H9 (cell line): ENCODE measurements at regions not wholly inside any gene's neighbourhood (a gene's known extent, or its start where the extent isn't known, plus 50 kb on each side); places are given as distances from the start of the nearest gene placed in this dataset.

Source experiments
- DNase-seq: peaks from one replicate; pipeline ENCODE4 v3.0.0-alpha.2; 2017
- H2AFZ ChIP-seq: one replicate; pipeline ENCODE4 v1.6.1; 2013; ENCODE audit warnings: mild to moderate bottlenecking, low read length, control low read depth, moderate library complexity
- H2AK5ac ChIP-seq: 2 replicates; pipeline ENCODE4 v1.6.1; 2013; ENCODE audit warnings: low read length, control low read depth, mixed read lengths; ENCODE audit not compliant: insufficient read length
- H2BK120ac ChIP-seq: one replicate; pipeline ENCODE4 v1.6.1; 2013; ENCODE audit warnings: low read depth, mild to moderate bottlenecking, low read length, control low read depth, inconsistent platforms; ENCODE audit not compliant: poor library complexity, severe bottlenecking
- H2BK12ac ChIP-seq: 2 replicates; pipeline ENCODE4 v1.6.1; 2013; ENCODE audit warnings: low read length, control low read depth, mixed read lengths, low read depth; ENCODE audit not compliant: insufficient read length
- H2BK15ac ChIP-seq: 2 replicates; pipeline ENCODE4 v1.6.1; 2013; ENCODE audit warnings: low read depth, low read length, control low read depth
- H2BK20ac ChIP-seq: one replicate; pipeline ENCODE4 v1.6.1; 2013; ENCODE audit warnings: low read depth, mild to moderate bottlenecking, low read length, control low read depth, inconsistent platforms; ENCODE audit not compliant: poor library complexity, severe bottlenecking
- H2BK5ac ChIP-seq: 2 replicates; pipeline ENCODE4 v1.6.1; 2013; ENCODE audit warnings: low read length, control low read depth, mixed read lengths; ENCODE audit not compliant: insufficient read length
- H3K14ac ChIP-seq: 2 replicates; pipeline ENCODE4 v1.6.1; 2013; ENCODE audit warnings: low read length, control low read depth; ENCODE audit not compliant: insufficient read depth
- H3K18ac ChIP-seq: 2 replicates; pipeline ENCODE4 v1.6.1; 2013; ENCODE audit warnings: low read depth, mild to moderate bottlenecking, mixed read lengths, low read length, control low read depth; ENCODE audit not compliant: insufficient read length
- H3K23ac ChIP-seq: 2 replicates; pipeline ENCODE4 v1.6.1; 2013; ENCODE audit warnings: low read length, control low read depth, mixed read lengths, low read depth; ENCODE audit not compliant: insufficient read length
- H3K23me2 ChIP-seq: 2 replicates; pipeline ENCODE4 v1.6.1; 2013; ENCODE audit warnings: low read depth, mild to moderate bottlenecking, mixed read lengths, low read length, control low read depth; ENCODE audit not compliant: insufficient read length, poor library complexity, severe bottlenecking
- H3K27ac ChIP-seq: 2 replicates; pipeline ENCODE4 v1.5.1; 2013; ENCODE audit warnings: low read length, control low read depth, mixed read lengths, low read depth; ENCODE audit not compliant: insufficient read length
- H3K27me3 ChIP-seq: 2 replicates; pipeline ENCODE4 v1.6.1; 2013; ENCODE audit warnings: low read length, control low read depth, inconsistent platforms; ENCODE audit not compliant: insufficient read depth
- H3K4ac ChIP-seq: 2 replicates; pipeline ENCODE4 v1.6.1; 2013; ENCODE audit warnings: low read depth, mild to moderate bottlenecking, control low read depth, inconsistent platforms, low read length, moderate library complexity
- H3K4me1 ChIP-seq: 2 replicates; pipeline ENCODE4 v1.6.1; 2013; ENCODE audit warnings: low read length, control low read depth, inconsistent platforms; ENCODE audit not compliant: insufficient read depth
- H3K4me2 ChIP-seq: 2 replicates; pipeline ENCODE4 v1.6.1; 2013; ENCODE audit warnings: low read length, control low read depth, mixed read lengths; ENCODE audit not compliant: insufficient read length, insufficient read depth
- H3K56ac ChIP-seq: 2 replicates; pipeline ENCODE4 v1.6.1; 2013; ENCODE audit warnings: low read depth, mild to moderate bottlenecking, mixed read lengths, low read length, control low read depth; ENCODE audit not compliant: insufficient read length
- H3K79me1 ChIP-seq: 2 replicates; pipeline ENCODE4 v1.6.1; 2013; ENCODE audit warnings: low read depth, mild to moderate bottlenecking, moderate library complexity, low read length, control low read depth, inconsistent platforms; ENCODE audit not compliant: insufficient read depth, poor library complexity, severe bottlenecking
- H3K79me2 ChIP-seq: 2 replicates; pipeline ENCODE4 v1.6.1; 2013; ENCODE audit warnings: low read length, control low read depth, inconsistent platforms; ENCODE audit not compliant: insufficient read depth
- H3K9ac ChIP-seq: 2 replicates; pipeline ENCODE4 v1.6.1; 2013; ENCODE audit warnings: low read length, control low read depth, mixed read lengths; ENCODE audit not compliant: insufficient read length; ENCODE audit errors: extremely low read depth
- H3K9me3 ChIP-seq: one replicate; pipeline ENCODE4 v1.6.1; 2013; ENCODE audit warnings: low read depth, low read length, inconsistent platforms; ENCODE audit not compliant: control insufficient read depth
- H3T11ph ChIP-seq: one replicate; pipeline ENCODE4 v1.6.1; 2013; ENCODE audit warnings: mild to moderate bottlenecking, low read length, control low read depth, inconsistent platforms
- H4K20me1 ChIP-seq: one replicate; pipeline ENCODE4 v1.6.1; 2013; ENCODE audit not compliant: control insufficient read depth, insufficient read length, insufficient read depth
- H4K5ac ChIP-seq: 2 replicates; pipeline ENCODE4 v1.6.1; 2013; ENCODE audit warnings: low read depth, mild to moderate bottlenecking, mixed read lengths, low read length, control low read depth; ENCODE audit not compliant: insufficient read length
- H4K8ac ChIP-seq: replicated peaks from 2 replicates; pipeline ENCODE4 v1.6.1; 2013; ENCODE audit warnings: low read length, control low read depth, mixed read lengths, low read depth; ENCODE audit not compliant: insufficient read length
- H4K91ac ChIP-seq: 2 replicates; pipeline ENCODE4 v1.6.1; 2013; ENCODE audit warnings: low read depth, mild to moderate bottlenecking, moderate library complexity, mixed read lengths, low read length, control low read depth; ENCODE audit not compliant: insufficient read length
- H3K27ac Mint-ChIP-seq, 3 experiments: 2 replicates in 2 of 3; 3 replicates in 1 of 3; pipeline ENCODE4 v1.8.0; 2020 to 2021; ENCODE audit warnings: mixed read lengths in 3 of 3, mild to moderate bottlenecking in 1 of 3, moderate library complexity in 1 of 3
- H3K27me3 Mint-ChIP-seq: 2 replicates; pipeline ENCODE4 v1.8.0; 2021; ENCODE audit warnings: low read depth, mild to moderate bottlenecking, moderate library complexity, mixed read lengths
- H3K36me3 Mint-ChIP-seq, 3 experiments: 2 replicates in 2 of 3; 3 replicates in 1 of 3; pipeline ENCODE4 v1.8.0; 2020 to 2021; ENCODE audit warnings: low read depth in 3 of 3, mixed read lengths in 3 of 3; ENCODE audit not compliant: insufficient read depth in 1 of 3
- H3K4me1 Mint-ChIP-seq, 2 experiments: 2 replicates each; pipeline ENCODE4 v1.8.0; 2020; ENCODE audit warnings: mixed read lengths in 2 of 2
- H3K4me3 Mint-ChIP-seq, 2 experiments: 2 replicates in 1 of 2; 3 replicates in 1 of 2; pipeline ENCODE4 v1.8.0; 2020 to 2021; ENCODE audit warnings: mild to moderate bottlenecking in 2 of 2, mixed read lengths in 2 of 2, moderate library complexity in 1 of 2
- H3K9me3 Mint-ChIP-seq, 2 experiments: 2 replicates in 1 of 2; 3 replicates in 1 of 2; pipeline ENCODE4 v1.8.0; 2020; ENCODE audit warnings: mild to moderate bottlenecking in 2 of 2, mixed read lengths in 2 of 2, moderate library complexity in 1 of 2
- CTCF ChIP-seq: fragments of 200-600 bp; sonication (generic); conservative IDR thresholded peaks from 3 replicates; pipeline ENCODE4 v1.8.0; 2021; ENCODE audit warnings: antibody characterized with exemption, mild to moderate bottlenecking

- no peak overlapping the region for H3K14ac ChIP-seq
- no peaks in the 10 kb centered on the region for H3K79me1 ChIP-seq
- H2BK20ac ChIP-seq, result no peak overlapping the region
- no peaks in the 10 kb centered on the region for H3K9me3 ChIP-seq
- H3K23ac ChIP-seq, result no peak overlapping the region
- no peak overlapping the region for H4K91ac ChIP-seq
- H2BK12ac ChIP-seq, result no peak overlapping the region
- H4K8ac ChIP-seq, result no peak overlapping the region
- H3T11ph ChIP-seq, result no peak overlapping the region
- H3K9ac ChIP-seq, result no peak overlapping the region
- peaks cover 3 to 9% of the 10 kb centered on the region in 2 experiments; a peak in 3 of 4 replicates for H3K4me1 Mint-ChIP-seq
- no peak overlapping the region for H3K27ac Mint-ChIP-seq
- DNase-seq, result no peak
- H3K23me2 ChIP-seq, result no peaks in the 10 kb centered on the region
- no peaks in the 10 kb centered on the region for H4K20me1 ChIP-seq
- no peak overlapping the region for H3K27ac ChIP-seq
- H2BK120ac ChIP-seq, result no peak overlapping the region
- no peaks in the 10 kb centered on the region; a peak in 1 of 7 replicates for H3K36me3 Mint-ChIP-seq
- H3K4me1 ChIP-seq, result no peaks in the 10 kb centered on the region; the same call in 1 of the 2 replicates
- H3K4ac ChIP-seq, result no peak overlapping the region
- H3K27me3 Mint-ChIP-seq, result no peaks in the 10 kb centered on the region
- peaks cover 0 to 2% of the 10 kb centered on the region in 2 experiments; a peak in 1 of 5 replicates for H3K9me3 Mint-ChIP-seq
- no peaks in the 10 kb centered on the region for H3K79me2 ChIP-seq
- H4K5ac ChIP-seq, result no peak overlapping the region
- H3K18ac ChIP-seq, result no peak overlapping the region
- no peak overlapping the region for H3K4me3 Mint-ChIP-seq
- no peak overlapping the region for H3K4me2 ChIP-seq
- no peak overlapping the region for H2AK5ac ChIP-seq
- no peak overlapping the region for H2AFZ ChIP-seq
- no peak overlapping the region for H2BK5ac ChIP-seq
- H3K56ac ChIP-seq, result no peak overlapping the region
- TF ChIP-seq CTCF, result no peak
- H3K27me3 ChIP-seq, result no peaks in the 10 kb centered on the region
- H2BK15ac ChIP-seq, result no peak overlapping the region
Observed at GRCh38 chr2:53053937-53054336, 713.7 kb upstream of the CHAC2 start.
